ENCODE measurements at regions not wholly inside any gene's neighbourhood (a gene's known extent, or its start where the extent isn't known, plus 50 kb on each side); places are given as distances from the start of the nearest gene placed in this dataset.

DNA sequence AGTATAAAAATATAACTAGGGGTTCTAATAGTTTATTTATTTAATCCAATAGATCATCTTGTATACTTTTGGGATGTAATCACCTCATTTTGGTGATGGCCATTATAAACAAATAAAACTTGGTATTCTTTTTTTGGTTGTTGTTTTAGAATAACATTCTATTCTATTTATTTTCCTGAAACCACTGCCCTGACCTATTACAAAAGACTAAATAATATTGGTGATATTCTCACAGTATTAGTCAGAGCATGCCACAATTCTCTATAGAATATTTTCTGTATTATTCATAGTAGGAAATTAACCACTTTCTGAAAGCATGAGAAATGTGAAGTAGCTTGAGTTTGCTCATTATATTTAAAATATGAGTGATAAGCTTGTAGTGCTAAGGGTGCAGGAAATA is 54.1 kb upstream of the LRRC7 start:
- no peak for TF ChIP-seq CTCF (IDR thresholded peaks at IDR 0.05)
- no peak for TF ChIP-seq POLR2A (IDR thresholded peaks at IDR 0.05)
